Endometrium (tissue), 2 donors: ENCODE measurements at regions not wholly inside any gene's neighbourhood (a gene's known extent, or its start where the extent isn't known, plus 50 kb on each side); places are given as distances from the start of the nearest gene placed in this dataset.

ENCODE experiments used
- FAIRE-seq: peaks from 2 replicates; lab custom pipeline; 2012; peaks lifted over from hg19 to GRCh38; lab: Jason Lieb, UNC
- donor health status: control.
- donor health status: control.

GRCh38 chr4:111602848-111603247 lies 542.4 kb upstream of the FAM241A start:
- FAIRE-seq: no peak

- FAIRE-seq: no peak
Measured at GRCh38 chr4:111605111-111605510, 540.1 kb upstream of the FAM241A start.

GRCh38 chr4:111610681-111611080 lies 534.6 kb upstream of the FAM241A start:
- FAIRE-seq: no peak

- no peak for FAIRE-seq
Measured at GRCh38 chr4:111618908-111619307, 526.3 kb upstream of the FAM241A start.

- FAIRE-seq: no peak
Measured at GRCh38 chr4:111628437-111628836, 516.8 kb upstream of the FAM241A start.

GRCh38 chr4:111630705-111631104 lies 514.5 kb upstream of the FAM241A start:
- FAIRE-seq: peak; percentile 83

GRCh38 chr4:111631215-111631999 lies 513.8 kb upstream of the FAM241A start:
- no peak for FAIRE-seq

- no peak for FAIRE-seq
Measured at GRCh38 chr4:111632641-111633151, 512.6 kb upstream of the FAM241A start.

GRCh38 chr4:111633663-111634266 lies 511.5 kb upstream of the FAM241A start:
- no peak for FAIRE-seq

GRCh38 chr4:111635646-111636045 lies 509.6 kb upstream of the FAM241A start:
- no peak for FAIRE-seq

GRCh38 chr4:111636961-111637585 lies 508.2 kb upstream of the FAM241A start:
- FAIRE-seq: no peak

GRCh38 chr4:111639120-111639690 lies 506.0 kb upstream of the FAM241A start:
- FAIRE-seq: no peak

GRCh38 chr4:111639876-111640275 lies 505.4 kb upstream of the FAM241A start:
- FAIRE-seq: no peak

- FAIRE-seq: peak; percentile 94
Measured at GRCh38 chr4:111641813-111642579, 503.3 kb upstream of the FAM241A start.

- FAIRE-seq: no peak
Measured at GRCh38 chr4:111648056-111648455, 497.2 kb upstream of the FAM241A start.

GRCh38 chr4:111649308-111649707 lies 495.9 kb upstream of the FAM241A start:
- no peak for FAIRE-seq

GRCh38 chr4:111650146-111650545 lies 495.1 kb upstream of the FAM241A start:
- no peak for FAIRE-seq

- FAIRE-seq: no peak
Measured at GRCh38 chr4:111650674-111651086, 494.6 kb upstream of the FAM241A start.

- FAIRE-seq: no peak
Measured at GRCh38 chr4:111652236-111652635, 493.0 kb upstream of the FAM241A start.

- FAIRE-seq: no peak
Measured at GRCh38 chr4:111652986-111653385, 492.3 kb upstream of the FAM241A start.

GRCh38 chr4:111662496-111662895 lies 482.8 kb upstream of the FAM241A start:
- no peak for FAIRE-seq
